LNCaP clone FGC (cell line): ENCODE measurements at regions not wholly inside any gene's neighbourhood (a gene's known extent, or its start where the extent isn't known, plus 50 kb on each side); places are given as distances from the start of the nearest gene placed in this dataset.
A peak's percentile ranks its signal among the peaks of the same experiment; 100 is the strongest.

Experiments used
- DNase-seq: peaks from one replicate; pipeline ENCODE4 v3.0.0-alpha.2; 2011; ENCODE audit warnings: low read depth
- H3K4me3 ChIP-seq: 2 replicates; pipeline ENCODE4 v1.5.1; 2011; ENCODE audit warnings: mild to moderate bottlenecking, low read depth, low read length, control low read depth
- TF ChIP-seq, protein P1 (sequence below): IDR thresholded peaks from 2 replicates; pipeline ENCODE4 v1.5.1; 2012; ENCODE audit warnings: mild to moderate bottlenecking; ENCODE audit not compliant: control insufficient read depth, insufficient read depth; ENCODE audit errors: extremely low read depth

GRCh38 chr15:100759698-100760356 is 119.8 kb upstream of the ALDH1A3 start:
- TF ChIP-seq, protein P1, sequence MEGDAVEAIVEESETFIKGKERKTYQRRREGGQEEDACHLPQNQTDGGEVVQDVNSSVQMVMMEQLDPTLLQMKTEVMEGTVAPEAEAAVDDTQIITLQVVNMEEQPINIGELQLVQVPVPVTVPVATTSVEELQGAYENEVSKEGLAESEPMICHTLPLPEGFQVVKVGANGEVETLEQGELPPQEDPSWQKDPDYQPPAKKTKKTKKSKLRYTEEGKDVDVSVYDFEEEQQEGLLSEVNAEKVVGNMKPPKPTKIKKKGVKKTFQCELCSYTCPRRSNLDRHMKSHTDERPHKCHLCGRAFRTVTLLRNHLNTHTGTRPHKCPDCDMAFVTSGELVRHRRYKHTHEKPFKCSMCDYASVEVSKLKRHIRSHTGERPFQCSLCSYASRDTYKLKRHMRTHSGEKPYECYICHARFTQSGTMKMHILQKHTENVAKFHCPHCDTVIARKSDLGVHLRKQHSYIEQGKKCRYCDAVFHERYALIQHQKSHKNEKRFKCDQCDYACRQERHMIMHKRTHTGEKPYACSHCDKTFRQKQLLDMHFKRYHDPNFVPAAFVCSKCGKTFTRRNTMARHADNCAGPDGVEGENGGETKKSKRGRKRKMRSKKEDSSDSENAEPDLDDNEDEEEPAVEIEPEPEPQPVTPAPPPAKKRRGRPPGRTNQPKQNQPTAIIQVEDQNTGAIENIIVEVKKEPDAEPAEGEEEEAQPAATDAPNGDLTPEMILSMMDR, result no peak

GRCh38 chr15:100760357-100760903 is 119.2 kb upstream of the ALDH1A3 start:
- DNase-seq, result peak; percentile 82
- peak overlapping the region; percentile 37 for H3K4me3 ChIP-seq
- TF ChIP-seq, protein P1, result no peak

More at GRCh38 chr15:100759698-100760356, 119.8 kb upstream of the ALDH1A3 start:
- H3K4me3 ChIP-seq, result peak overlapping the region; percentile 37
- DNase-seq, result peak; percentile 85

DNA sequence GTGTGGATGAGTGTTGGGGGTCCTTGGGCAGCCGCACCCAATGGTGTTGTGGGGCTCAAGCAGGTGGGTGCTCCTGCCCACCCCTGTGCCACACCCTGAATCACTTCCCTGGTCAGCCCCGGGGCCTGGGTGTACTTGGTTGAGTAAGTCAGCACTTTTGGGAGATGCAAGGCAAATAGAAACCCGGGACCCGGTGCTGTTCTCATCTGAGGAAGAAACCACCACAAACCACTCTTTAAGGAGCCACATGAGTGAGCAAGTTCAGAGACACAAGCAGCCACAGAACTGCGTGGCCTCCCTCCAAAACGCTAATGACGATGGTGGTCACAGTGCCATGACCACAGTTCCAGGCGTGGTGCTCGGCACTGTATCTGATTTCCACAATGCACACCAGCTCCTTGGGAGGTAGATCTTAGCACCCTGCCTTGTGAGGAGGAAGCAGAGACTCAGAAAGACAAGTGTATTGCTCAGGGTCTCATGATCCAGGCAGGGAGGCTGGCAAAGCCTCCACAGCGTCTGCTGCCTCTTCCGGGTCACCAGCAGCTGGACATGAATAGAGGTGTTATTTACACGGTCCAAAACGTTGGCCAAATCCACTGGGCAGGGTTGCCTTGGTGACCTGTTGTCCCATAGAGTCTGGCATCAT is 118.2 kb upstream of the ALDH1A3 start:
- no peak overlapping the region for H3K4me3 ChIP-seq
- DNase-seq, result no peak
- TF ChIP-seq, protein P1, result no peak

GRCh38 chr15:100762289-100762688 is 117.3 kb upstream of the ALDH1A3 start:
- TF ChIP-seq, protein P1, result no peak
- no peak overlapping the region for H3K4me3 ChIP-seq
- DNase-seq, result no peak

DNA sequence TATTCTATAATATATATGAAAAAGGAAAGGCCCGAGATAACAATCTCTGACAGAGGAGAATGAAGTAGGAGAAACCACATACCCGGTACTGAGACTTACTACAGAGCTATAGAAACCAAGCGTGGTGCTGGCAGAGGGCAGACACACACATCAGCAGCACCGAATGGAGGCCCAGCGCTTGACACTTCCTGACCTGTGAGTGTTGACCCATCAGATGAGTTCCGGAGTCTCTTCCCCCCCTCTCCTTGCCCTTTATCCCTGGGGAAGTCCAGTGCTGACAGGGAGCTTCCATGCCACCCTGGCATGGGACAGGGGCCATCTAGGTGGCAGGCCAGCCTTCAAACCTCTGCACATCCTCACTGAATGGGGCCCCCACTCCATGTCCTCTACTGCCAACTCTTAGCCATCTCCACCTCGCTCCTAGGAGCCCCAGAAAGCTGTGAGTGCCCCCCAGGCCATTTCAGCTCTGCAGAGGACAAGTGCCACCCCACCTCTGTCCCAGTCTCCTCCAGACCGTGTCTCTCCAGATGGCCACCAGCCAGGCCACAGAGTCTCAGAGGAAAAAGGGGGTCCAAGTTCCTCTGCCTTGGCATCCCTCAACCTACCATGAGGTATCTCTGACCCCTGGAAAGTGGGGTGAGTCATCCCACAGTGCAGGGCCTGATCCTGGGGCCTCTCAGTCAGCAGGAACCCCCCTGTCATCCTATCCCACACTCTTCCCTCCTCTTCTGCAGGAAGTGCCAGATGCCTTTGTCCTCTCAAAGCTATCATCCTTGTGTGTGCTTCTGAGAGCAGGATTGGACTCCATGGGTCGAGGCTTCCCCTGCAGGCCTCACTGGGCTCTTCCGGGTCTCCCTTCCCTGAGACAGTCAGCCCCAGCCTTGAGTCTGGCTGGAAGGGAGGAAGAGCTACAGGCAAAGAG is 116.5 kb upstream of the ALDH1A3 start:
- no peak overlapping the region for H3K4me3 ChIP-seq
- DNase-seq, result no peak
- TF ChIP-seq, protein P1, result no peak

DNA sequence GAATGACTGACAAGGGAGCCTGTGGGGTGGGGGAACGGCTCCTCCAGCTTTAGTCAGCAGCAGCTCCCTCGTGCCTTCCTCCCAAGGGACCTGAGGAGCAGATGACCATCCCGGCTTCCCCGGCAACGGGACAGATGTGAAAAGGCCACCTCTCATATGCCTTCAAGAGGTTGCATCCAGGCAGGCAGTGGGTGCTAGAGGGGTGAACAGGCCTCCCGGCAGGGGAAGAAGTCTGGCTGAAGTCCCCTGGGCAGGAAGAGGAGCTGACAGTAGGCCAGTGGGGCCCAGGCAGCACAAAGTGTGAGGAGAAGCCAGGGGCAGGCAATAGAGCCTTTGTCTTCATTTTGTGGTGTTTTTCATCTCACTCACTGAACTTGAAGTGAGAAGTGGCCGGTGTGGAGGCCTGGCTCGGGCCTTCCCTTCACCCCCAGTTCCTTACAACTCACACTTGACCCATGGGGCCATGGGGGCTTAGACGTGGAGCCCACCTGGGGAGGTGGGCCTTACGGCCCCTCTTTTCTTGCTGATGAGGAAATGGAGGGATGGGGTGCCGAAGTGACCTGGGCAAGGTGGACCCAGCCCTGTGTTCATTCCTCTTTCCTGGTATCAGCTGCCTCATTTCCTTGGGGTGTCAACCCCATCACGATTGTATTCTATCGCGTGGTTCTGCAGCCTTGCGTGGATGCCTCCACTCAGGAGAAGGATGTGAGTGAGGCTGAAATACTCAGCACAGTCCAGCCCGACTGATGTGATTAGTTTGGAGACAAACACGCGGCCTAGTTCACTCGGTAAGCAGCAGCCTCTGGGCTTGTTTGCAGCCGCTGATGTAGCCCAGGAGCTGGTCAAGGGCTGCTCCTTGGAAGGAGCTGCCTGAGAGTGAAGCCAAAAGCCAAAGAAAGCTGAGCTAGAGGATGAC is 115.5 kb upstream of the ALDH1A3 start:
- no peak for DNase-seq
- TF ChIP-seq, protein P1, result no peak
- no peak overlapping the region for H3K4me3 ChIP-seq
